Left ventricle myocardium inferior (tissue), 1 donor: ENCODE measurements at regions not wholly inside any gene's neighbourhood (a gene's known extent, or its start where the extent isn't known, plus 50 kb on each side); places are given as distances from the start of the nearest gene placed in this dataset.

Source experiments
- DNase-seq: peaks from one replicate; pipeline ENCODE4 v3.0.0-alpha.2; 2020
- H3K27ac ChIP-seq: fragments of 200-600 bp; replicated peaks from 2 replicates; pipeline ENCODE4 v1.8.0; 2021
- H3K27me3 ChIP-seq: fragments of 200-600 bp; 2 replicates; pipeline ENCODE4 v1.8.0; 2021; ENCODE audit warnings: low read depth
- H3K36me3 ChIP-seq: fragments of 200-600 bp; 2 replicates; pipeline ENCODE4 v1.8.0; 2021
- H3K4me1 ChIP-seq: fragments of 200-600 bp; 2 replicates; pipeline ENCODE4 v1.8.0; 2021
- H3K4me3 ChIP-seq: fragments of 200-600 bp; 2 replicates; pipeline ENCODE4 v1.8.0; 2021; ENCODE audit warnings: mild to moderate bottlenecking, moderate library complexity
- H3K9me3 ChIP-seq: fragments of 200-600 bp; replicated peaks from 2 replicates; pipeline ENCODE4 v1.8.0; 2021
- intact Hi-C: fragments of 100-400 bp; cut with micrococcal nuclease; formaldehyde crosslinking; loops from one replicate; pipeline ENCODE4 v1.11.0; 2022
- TF ChIP-seq, protein P1 (sequence below): fragments of 200-600 bp; IDR thresholded peaks from 2 replicates; pipeline ENCODE4 v1.8.0; 2021; ENCODE audit warnings: antibody characterized with exemption, mild to moderate bottlenecking, borderline replicate concordance
- donor health status: DM: no; HTN: yes; CAD: no; lungs with severe emphysema.

DNA sequence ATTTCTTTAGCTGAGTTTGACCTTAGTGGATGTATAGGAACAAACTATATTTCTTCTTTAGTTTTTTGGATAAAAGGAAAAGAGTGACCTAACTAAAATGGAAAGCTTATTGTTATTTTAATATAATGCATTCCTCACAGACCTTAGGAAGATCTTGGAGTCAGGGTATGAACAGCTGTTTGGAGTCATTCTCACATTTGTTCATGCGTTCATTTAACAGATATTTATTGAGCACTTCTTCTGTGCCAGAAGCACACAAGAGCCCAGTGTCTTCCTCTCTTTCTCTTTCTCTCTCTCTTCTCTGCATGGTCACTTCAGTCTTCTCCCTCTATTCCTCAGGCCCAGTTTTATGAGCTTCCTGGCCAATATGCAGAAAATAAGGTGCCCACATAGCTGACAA, 744.0 kb upstream of the MAP3K7 start:
- H3K27ac ChIP-seq, result no peak overlapping the region
- no peak for DNase-seq
- H3K4me3 ChIP-seq, result no peak overlapping the region
- no peaks in the 10 kb centered on the region for H3K4me1 ChIP-seq
- H3K36me3 ChIP-seq, result no peaks in the 10 kb centered on the region
- intact Hi-C loops, result no loop called here
- TF ChIP-seq, protein P1, sequence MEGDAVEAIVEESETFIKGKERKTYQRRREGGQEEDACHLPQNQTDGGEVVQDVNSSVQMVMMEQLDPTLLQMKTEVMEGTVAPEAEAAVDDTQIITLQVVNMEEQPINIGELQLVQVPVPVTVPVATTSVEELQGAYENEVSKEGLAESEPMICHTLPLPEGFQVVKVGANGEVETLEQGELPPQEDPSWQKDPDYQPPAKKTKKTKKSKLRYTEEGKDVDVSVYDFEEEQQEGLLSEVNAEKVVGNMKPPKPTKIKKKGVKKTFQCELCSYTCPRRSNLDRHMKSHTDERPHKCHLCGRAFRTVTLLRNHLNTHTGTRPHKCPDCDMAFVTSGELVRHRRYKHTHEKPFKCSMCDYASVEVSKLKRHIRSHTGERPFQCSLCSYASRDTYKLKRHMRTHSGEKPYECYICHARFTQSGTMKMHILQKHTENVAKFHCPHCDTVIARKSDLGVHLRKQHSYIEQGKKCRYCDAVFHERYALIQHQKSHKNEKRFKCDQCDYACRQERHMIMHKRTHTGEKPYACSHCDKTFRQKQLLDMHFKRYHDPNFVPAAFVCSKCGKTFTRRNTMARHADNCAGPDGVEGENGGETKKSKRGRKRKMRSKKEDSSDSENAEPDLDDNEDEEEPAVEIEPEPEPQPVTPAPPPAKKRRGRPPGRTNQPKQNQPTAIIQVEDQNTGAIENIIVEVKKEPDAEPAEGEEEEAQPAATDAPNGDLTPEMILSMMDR, result no peak
- no peaks in the 10 kb centered on the region for H3K27me3 ChIP-seq
- peaks cover 5% of the 10 kb centered on the region for H3K9me3 ChIP-seq

DNA sequence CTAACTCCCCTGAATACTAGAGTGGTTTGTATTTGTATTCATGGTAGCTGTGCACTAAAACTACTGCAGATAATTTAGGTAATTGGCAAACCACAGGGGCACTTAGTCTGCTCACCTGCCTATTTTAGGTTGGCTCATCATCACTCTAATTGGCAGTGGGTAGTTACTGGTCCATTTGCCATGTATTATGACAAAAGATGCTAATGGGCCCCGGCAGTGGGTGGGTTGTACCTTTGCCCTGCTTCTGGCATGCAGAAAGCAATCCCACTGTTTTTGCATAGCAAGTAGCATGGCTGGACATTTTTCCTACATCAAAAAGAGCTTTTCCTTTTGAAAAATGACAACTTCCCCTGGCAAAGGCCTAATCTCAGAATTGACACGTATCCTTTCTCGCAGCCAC, 741.4 kb upstream of the MAP3K7 start:
- Histone ChIP-seq H3K9me3 (no peaks in the 10 kb centered on the region), H3K36me3 (no peaks in the 10 kb centered on the region), H3K4me1 (no peaks in the 10 kb centered on the region), H3K4me3 (no peak overlapping the region), H3K27me3 (no peaks in the 10 kb centered on the region), H3K27ac (no peak overlapping the region)
- DNase-seq, result no peak
- intact Hi-C loops, result no loop called here
- TF ChIP-seq, protein P1, result no peak

DNA sequence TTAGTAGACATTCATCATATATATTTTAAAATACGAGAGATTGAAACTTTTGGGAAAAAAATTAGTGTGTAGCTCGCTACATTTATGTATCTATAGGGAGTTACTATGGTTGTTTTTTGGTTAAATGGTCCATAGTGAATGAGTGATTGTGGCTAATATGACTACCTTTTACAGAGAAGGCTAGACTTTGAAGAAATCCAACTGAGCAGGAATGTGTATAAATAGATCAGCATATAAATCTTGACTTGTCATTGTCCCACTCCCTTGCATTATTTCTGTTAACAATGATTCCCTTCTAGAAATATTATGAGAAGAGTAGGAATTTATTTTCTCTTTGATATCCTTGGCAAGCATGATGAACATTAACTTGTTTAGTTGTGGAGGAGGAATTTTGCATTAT, 737.8 kb upstream of the MAP3K7 start:
- TF ChIP-seq, protein P1, result no peak
- Histone ChIP-seq H3K4me1 (no peaks in the 10 kb centered on the region), H3K4me3 (no peak overlapping the region), H3K27ac (no peak overlapping the region), H3K27me3 (no peaks in the 10 kb centered on the region), H3K9me3 (no peaks in the 10 kb centered on the region), H3K36me3 (no peaks in the 10 kb centered on the region)
- no peak for DNase-seq
- intact Hi-C loops, result no loop called here

DNA sequence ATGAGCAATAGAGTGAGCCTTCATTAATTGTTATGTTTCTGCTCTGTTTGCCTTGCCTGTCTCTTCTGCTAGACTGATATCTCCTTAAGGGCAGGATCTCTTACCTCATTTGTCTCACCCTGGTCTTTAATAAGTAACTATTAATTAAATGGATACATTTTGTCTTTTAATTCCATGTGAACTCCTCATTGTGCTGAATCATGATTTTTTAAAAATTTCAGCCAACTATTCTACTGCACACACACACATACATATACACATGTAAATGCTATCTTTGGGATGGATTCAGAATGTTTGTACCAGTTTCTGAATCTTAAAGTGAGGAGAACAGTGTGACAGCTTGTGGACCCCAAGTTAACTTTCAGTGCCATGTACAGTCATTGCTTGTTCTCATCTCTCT, 731.1 kb upstream of the MAP3K7 start:
- H3K27me3 ChIP-seq, result no peaks in the 10 kb centered on the region
- TF ChIP-seq, protein P1, result no peak
- no peak overlapping the region for H3K4me3 ChIP-seq
- intact Hi-C loops, result no loop called here
- no peak for DNase-seq
- no peak overlapping the region for H3K27ac ChIP-seq
- H3K9me3 ChIP-seq, result no peaks in the 10 kb centered on the region
- no peaks in the 10 kb centered on the region for H3K4me1 ChIP-seq
- H3K36me3 ChIP-seq, result no peaks in the 10 kb centered on the region

DNA sequence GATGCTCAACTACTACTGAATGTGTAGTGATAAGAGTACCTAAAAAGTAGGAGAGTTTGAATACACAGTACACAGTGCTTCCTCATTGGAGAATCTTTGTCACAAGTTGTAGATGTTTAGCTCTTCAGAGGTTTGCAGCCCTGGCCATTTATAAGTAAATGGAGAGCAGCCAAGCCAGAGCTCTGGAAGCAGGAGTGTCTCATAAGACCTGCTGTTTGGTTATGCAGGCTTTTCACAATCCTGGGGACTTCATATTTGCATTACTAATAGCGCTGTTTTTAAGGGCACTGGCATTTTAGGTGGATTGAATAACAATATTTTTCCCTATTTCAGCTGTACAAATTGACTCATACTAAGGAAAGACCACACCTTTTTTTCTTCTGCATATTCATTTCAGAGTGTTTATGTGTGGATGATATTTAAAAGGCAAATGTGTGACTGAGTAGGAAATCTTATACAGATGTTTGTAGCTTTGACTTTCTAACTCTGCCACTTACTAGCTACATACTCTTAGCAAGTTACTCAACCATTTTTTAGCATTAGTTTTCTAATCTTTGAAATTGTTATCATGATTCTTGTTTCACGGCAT, 730.5 kb upstream of the MAP3K7 start:
- no peak for DNase-seq
- intact Hi-C loops, result no loop called here
- TF ChIP-seq, protein P1, result no peak

More for the DNA sequence above, 730.5 kb upstream of the MAP3K7 start:
- Histone ChIP-seq H3K27me3 (no peaks in the 10 kb centered on the region), H3K4me3 (no peak overlapping the region), H3K27ac (no peak overlapping the region), H3K36me3 (no peaks in the 10 kb centered on the region), H3K4me1 (no peaks in the 10 kb centered on the region), H3K9me3 (no peaks in the 10 kb centered on the region)
